SK-N-MC (cell line): ENCODE measurements at regions not wholly inside any gene's neighbourhood (a gene's known extent, or its start where the extent isn't known, plus 50 kb on each side); places are given as distances from the start of the nearest gene placed in this dataset.

Source experiments
- DNase-seq: peaks from one replicate; pipeline ENCODE4 v3.0.0-alpha.2; 2011; ENCODE audit warnings: low read depth, low spot score
- H3K27ac ChIP-seq: fragments of 200-600 bp; sonication (generic); 2 replicates; pipeline ENCODE4 v1.5.1; 2016; ENCODE audit warnings: mixed run types
- H3K36me3 ChIP-seq: fragments of 200-600 bp; sonication (generic); 2 replicates; pipeline ENCODE4 v1.6.1; 2017; ENCODE audit warnings: antibody characterized with exemption, low read length, mixed read lengths; ENCODE audit not compliant: insufficient read depth
- H3K4me3 ChIP-seq: fragments of 200-600 bp; sonication (generic); 2 replicates; pipeline ENCODE4 v1.5.1; 2016
- H3K9ac ChIP-seq: fragments of 200-600 bp; sonication (generic); 2 replicates; pipeline ENCODE4 v1.8.0; 2017; ENCODE audit warnings: mixed run types, mixed read lengths; ENCODE audit not compliant: insufficient read length
- H3K9me3 ChIP-seq: fragments of 200-600 bp; sonication (generic); 2 replicates; pipeline ENCODE4 v1.6.1; 2017; ENCODE audit warnings: low read depth, mild to moderate bottlenecking, antibody characterized with exemption, low read length, moderate library complexity, mixed read lengths
- EZH2 ChIP-seq: fragments of 200-600 bp; sonication (generic); IDR thresholded peaks from one replicate; pipeline ENCODE4 v1.6.1; 2017; ENCODE audit warnings: antibody characterized with exemption
- FOXP2 ChIP-seq: optimal IDR thresholded peaks from 2 replicates; pipeline ENCODE3; 2011; ENCODE audit warnings: mild to moderate bottlenecking, moderate library complexity; ENCODE audit not compliant: insufficient read depth; ENCODE audit errors: extremely low read length, control extremely low read depth
- POLR2AphosphoS5 ChIP-seq: IDR thresholded peaks from 2 replicates; pipeline ENCODE4 v1.6.1; 2012; ENCODE audit warnings: mild to moderate bottlenecking, low read depth, low read length, borderline replicate concordance

- H3K4me3 ChIP-seq, result no peak overlapping the region
These were observed 156.3 kb upstream of the FST start for GRCh38 chr5:53323943-53324642.

DNA sequence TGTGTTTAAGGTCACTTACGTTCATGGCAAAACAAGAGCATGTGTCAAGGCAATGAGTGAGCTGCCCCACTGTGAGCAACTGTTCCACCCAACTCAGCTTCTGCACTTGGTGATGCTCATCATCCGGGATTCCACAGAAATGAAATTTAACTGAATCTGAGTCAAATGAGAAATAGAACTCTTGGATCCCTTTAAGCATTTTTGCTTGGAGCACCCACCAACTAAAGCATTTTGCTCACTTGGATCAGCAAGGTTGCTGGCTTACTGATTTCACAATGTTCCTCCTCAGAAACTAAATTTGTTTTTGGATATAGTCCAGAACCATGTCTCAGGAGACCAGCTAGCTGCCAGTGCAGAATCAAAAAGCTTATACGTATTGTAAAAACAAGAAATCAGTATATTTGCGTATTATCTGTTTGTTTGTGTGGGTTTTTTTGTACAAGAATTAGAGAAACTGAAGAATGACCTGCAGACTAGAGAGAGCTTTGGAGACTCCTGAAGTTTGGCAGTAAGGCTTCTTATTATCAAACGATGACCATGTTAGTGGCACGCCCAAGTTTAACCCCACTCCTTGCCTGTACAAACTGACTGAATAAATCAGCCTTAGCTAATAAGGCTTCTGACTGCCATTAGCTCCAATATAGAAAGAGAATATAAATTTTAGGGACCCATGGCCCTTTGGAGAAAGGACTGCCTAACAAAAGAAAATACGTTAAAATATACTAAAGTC, 153.8 kb upstream of the FST start:
- H3K4me3 ChIP-seq, result no peak overlapping the region
- no peak overlapping the region for H3K27ac ChIP-seq
- no peaks in the 10 kb centered on the region for H3K36me3 ChIP-seq
- no peaks in the 10 kb centered on the region for H3K9me3 ChIP-seq
- TF ChIP-seq FOXP2, result no peak
- no peak for TF ChIP-seq EZH2
- TF ChIP-seq POLR2AphosphoS5, result no peak
- peak; percentile 2 for DNase-seq
- H3K9ac ChIP-seq, result no peak overlapping the region

More at GRCh38 chr5:53323943-53324642, 156.3 kb upstream of the FST start:
- TF ChIP-seq EZH2, result no peak
- no peak for TF ChIP-seq POLR2AphosphoS5
- no peak for TF ChIP-seq FOXP2
- no peaks in the 10 kb centered on the region for H3K36me3 ChIP-seq
- no peak overlapping the region for H3K27ac ChIP-seq
- no peak for DNase-seq
- no peak overlapping the region for H3K9ac ChIP-seq
- no peaks in the 10 kb centered on the region for H3K9me3 ChIP-seq

GRCh38 chr5:53327811-53328334, 152.6 kb upstream of the FST start:
- TF ChIP-seq FOXP2 (no peak), POLR2AphosphoS5 (no peak)
- Histone ChIP-seq H3K4me3 (no peak overlapping the region), H3K9me3 (no peaks in the 10 kb centered on the region), H3K36me3 (no peaks in the 10 kb centered on the region), H3K27ac (no peak overlapping the region), H3K9ac (no peak overlapping the region)
- no peak for DNase-seq

DNA sequence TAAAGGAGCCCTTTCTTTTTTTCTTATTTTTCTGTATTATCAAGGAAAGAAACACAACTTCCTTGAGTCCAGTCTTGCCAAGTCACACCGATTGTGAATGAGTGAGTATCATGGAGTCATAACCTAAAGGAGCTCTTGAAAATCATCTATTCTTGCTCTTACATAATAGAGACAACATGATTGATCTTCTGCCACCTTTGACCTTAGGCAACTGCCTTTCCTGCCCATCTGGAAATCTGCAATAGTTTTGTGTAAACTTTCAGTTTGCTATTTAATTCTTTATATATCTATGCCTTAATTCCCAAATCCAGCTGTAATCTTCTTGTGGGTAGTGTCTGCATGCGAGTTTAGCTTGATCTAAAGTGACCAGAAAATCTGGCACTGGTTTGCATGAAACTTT, 149.9 kb upstream of the FST start:
- Histone ChIP-seq H3K9me3 (no peaks in the 10 kb centered on the region), H3K27ac (no peak overlapping the region), H3K9ac (no peak overlapping the region), H3K4me3 (no peak overlapping the region), H3K36me3 (no peaks in the 10 kb centered on the region)
- TF ChIP-seq POLR2AphosphoS5, result no peak
- TF ChIP-seq FOXP2, result no peak
- TF ChIP-seq EZH2, result no peak
- no peak for DNase-seq

DNA sequence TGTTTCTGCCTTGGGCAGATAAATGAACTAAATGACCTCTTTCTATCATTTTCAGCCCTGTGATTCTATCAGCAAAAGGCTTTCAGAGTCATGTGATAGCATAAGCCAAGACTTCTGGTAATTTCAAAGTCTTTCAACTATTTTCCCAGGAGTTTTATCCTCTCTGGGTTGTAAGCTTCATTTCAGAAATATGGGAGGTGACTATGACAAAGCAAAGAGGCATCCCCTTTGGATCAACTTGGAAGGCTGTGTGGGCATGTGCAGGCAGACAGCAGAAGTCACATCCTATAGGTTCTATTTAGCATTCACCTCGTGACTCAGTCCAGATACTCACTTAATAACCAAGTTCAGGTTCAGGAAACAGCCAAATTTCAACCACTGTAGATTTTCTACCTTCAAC, 149.0 kb upstream of the FST start:
- DNase-seq, result no peak
- Histone ChIP-seq H3K9me3 (no peaks in the 10 kb centered on the region), H3K36me3 (no peaks in the 10 kb centered on the region), H3K9ac (no peak overlapping the region), H3K4me3 (no peak overlapping the region), H3K27ac (no peak overlapping the region)
- TF ChIP-seq POLR2AphosphoS5, result no peak
- no peak for TF ChIP-seq EZH2
- TF ChIP-seq FOXP2, result no peak

GRCh38 chr5:53333160-53333559, 147.3 kb upstream of the FST start:
- Histone ChIP-seq H3K27ac (no peak overlapping the region), H3K9me3 (no peaks in the 10 kb centered on the region), H3K4me3 (no peak overlapping the region), H3K9ac (no peak overlapping the region), H3K36me3 (no peaks in the 10 kb centered on the region)
- no peak for DNase-seq
- TF ChIP-seq EZH2, result no peak
- TF ChIP-seq POLR2AphosphoS5, result no peak
- TF ChIP-seq FOXP2, result no peak

GRCh38 chr5:53334431-53334941, 145.9 kb upstream of the FST start:
- no peak overlapping the region for H3K27ac ChIP-seq
- DNase-seq, result no peak

GRCh38 chr5:53335115-53335514, 145.3 kb upstream of the FST start:
- TF ChIP-seq EZH2 (no peak), FOXP2 (no peak), POLR2AphosphoS5 (no peak)
- Histone ChIP-seq H3K27ac (no peak overlapping the region), H3K4me3 (no peak overlapping the region), H3K36me3 (no peaks in the 10 kb centered on the region), H3K9me3 (no peaks in the 10 kb centered on the region), H3K9ac (no peak overlapping the region)
- DNase-seq, result no peak

More at GRCh38 chr5:53334431-53334941, 145.9 kb upstream of the FST start:
- no peak overlapping the region for H3K9ac ChIP-seq
- H3K4me3 ChIP-seq, result no peak overlapping the region
- H3K9me3 ChIP-seq, result no peaks in the 10 kb centered on the region
- TF ChIP-seq FOXP2 (no peak), EZH2 (no peak), POLR2AphosphoS5 (no peak)
- no peaks in the 10 kb centered on the region for H3K36me3 ChIP-seq

GRCh38 chr5:53337827-53338226, 142.6 kb upstream of the FST start:
- Histone ChIP-seq H3K9ac (no peak overlapping the region), H3K36me3 (no peaks in the 10 kb centered on the region), H3K9me3 (no peaks in the 10 kb centered on the region), H3K4me3 (no peak overlapping the region), H3K27ac (no peak overlapping the region)
- TF ChIP-seq EZH2 (no peak), POLR2AphosphoS5 (no peak), FOXP2 (no peak)
- no peak for DNase-seq
